Lower lobe of right lung (tissue), 2 donors: ENCODE measurements at regions not wholly inside any gene's neighbourhood (a gene's known extent, or its start where the extent isn't known, plus 50 kb on each side); places are given as distances from the start of the nearest gene placed in this dataset.

Experiments used
- ATAC-seq, 2 donors: fragments of 200-7000 bp; cut with Tn5 transposase; one replicate each; pipeline ENCODE4 v1.9.1; 2020 to 2022; ENCODE audit warnings: mild to moderate bottlenecking in 2 of 2, moderate library complexity in 2 of 2
- DNase-seq: peaks from one replicate; pipeline ENCODE4 v3.0.0-alpha.2; 2020
- H3K27ac ChIP-seq: fragments of 200-600 bp; one replicate; pipeline ENCODE4 v1.8.0; 2022
- H3K27me3 ChIP-seq: fragments of 200-600 bp; one replicate; pipeline ENCODE4 v1.8.0; 2022; ENCODE audit warnings: low read depth
- H3K36me3 ChIP-seq: fragments of 200-600 bp; one replicate; pipeline ENCODE4 v1.8.0; 2022; ENCODE audit warnings: mild to moderate bottlenecking
- H3K4me1 ChIP-seq: fragments of 200-600 bp; one replicate; pipeline ENCODE4 v1.8.0; 2022
- H3K4me3 ChIP-seq: fragments of 200-600 bp; one replicate; pipeline ENCODE4 v1.8.0; 2022; ENCODE audit warnings: mild to moderate bottlenecking
- H3K9me3 ChIP-seq: fragments of 200-600 bp; one replicate; pipeline ENCODE4 v1.8.0; 2022
- intact Hi-C: fragments of 100-400 bp; cut with DNase I; formaldehyde crosslinking; loops from one replicate; pipeline ENCODE4 v1.11.0; 2022
- TF ChIP-seq, protein P1 (sequence below): fragments of 200-600 bp; IDR thresholded peaks from one replicate; pipeline ENCODE4 v1.8.0; 2022; ENCODE audit warnings: antibody characterized with exemption, mild to moderate bottlenecking
- donor health status: DM: no; HTN: yes; CAD: no; lungs with severe emphysema.

- Histone ChIP-seq H3K4me1 (no peaks in the 10 kb centered on the region), H3K27me3 (no peaks in the 10 kb centered on the region), H3K27ac (no peak overlapping the region), H3K4me3 (no peak overlapping the region), H3K36me3 (no peaks in the 10 kb centered on the region), H3K9me3 (no peaks in the 10 kb centered on the region)
- DNase-seq (no peak), ATAC-seq (no peak)
- TF ChIP-seq, protein P1, sequence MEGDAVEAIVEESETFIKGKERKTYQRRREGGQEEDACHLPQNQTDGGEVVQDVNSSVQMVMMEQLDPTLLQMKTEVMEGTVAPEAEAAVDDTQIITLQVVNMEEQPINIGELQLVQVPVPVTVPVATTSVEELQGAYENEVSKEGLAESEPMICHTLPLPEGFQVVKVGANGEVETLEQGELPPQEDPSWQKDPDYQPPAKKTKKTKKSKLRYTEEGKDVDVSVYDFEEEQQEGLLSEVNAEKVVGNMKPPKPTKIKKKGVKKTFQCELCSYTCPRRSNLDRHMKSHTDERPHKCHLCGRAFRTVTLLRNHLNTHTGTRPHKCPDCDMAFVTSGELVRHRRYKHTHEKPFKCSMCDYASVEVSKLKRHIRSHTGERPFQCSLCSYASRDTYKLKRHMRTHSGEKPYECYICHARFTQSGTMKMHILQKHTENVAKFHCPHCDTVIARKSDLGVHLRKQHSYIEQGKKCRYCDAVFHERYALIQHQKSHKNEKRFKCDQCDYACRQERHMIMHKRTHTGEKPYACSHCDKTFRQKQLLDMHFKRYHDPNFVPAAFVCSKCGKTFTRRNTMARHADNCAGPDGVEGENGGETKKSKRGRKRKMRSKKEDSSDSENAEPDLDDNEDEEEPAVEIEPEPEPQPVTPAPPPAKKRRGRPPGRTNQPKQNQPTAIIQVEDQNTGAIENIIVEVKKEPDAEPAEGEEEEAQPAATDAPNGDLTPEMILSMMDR, result no peak
- intact Hi-C loops, result no loop called here
These were observed 303.4 kb downstream of the MZT1 start for GRCh38 chr13:72424059-72424458.

DNA sequence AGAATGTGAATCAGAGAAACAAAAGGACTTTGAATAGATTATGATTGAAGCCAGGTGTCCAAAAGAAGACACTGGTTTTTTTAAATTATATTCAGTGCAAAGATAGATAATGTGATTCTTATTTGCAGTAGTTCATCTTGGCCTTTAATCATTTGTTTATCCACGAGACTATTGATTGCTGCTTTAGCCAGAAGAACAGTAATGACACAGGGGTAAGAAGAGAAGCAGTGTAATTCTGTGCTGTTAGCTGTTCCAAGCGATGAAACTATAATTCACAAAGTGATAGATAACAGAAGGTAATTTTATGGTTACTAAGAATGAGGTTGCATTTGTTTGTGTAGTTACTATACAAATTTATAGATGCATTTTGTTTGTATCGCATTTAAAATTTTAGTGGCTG lies 311.6 kb downstream of the MZT1 start:
- no peak for DNase-seq
- intact Hi-C loops, result no loop called here

DNA sequence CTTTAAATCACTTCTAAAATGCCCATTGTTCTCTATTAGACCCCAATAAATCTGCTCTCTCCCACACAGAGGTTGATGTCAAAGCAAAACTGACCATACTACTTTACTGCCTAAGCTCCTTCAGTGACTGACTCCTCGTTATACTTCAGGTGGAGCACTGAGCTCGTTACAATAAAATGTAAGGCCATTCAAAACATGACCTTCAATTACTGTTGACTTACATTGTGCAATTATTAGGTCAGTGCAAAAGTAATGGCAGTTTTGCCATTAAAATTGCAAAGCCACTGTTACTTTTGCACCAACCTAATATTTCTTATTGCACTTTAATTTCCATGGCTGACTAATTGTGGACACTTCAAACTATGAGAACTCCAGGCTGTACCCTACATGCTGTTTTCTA lies 314.9 kb downstream of the MZT1 start:
- Histone ChIP-seq H3K27me3 (no peaks in the 10 kb centered on the region), H3K27ac (no peak overlapping the region), H3K4me1 (no peaks in the 10 kb centered on the region), H3K36me3 (no peaks in the 10 kb centered on the region), H3K9me3 (no peaks in the 10 kb centered on the region), H3K4me3 (no peak overlapping the region)
- TF ChIP-seq, protein P1, result no peak
- no peak for DNase-seq
- no peak for ATAC-seq
- intact Hi-C loops, result no loop called here

More for the DNA sequence above, 311.6 kb downstream of the MZT1 start:
- Histone ChIP-seq H3K27me3 (no peaks in the 10 kb centered on the region), H3K27ac (no peak overlapping the region), H3K4me3 (no peak overlapping the region), H3K36me3 (no peaks in the 10 kb centered on the region), H3K9me3 (no peaks in the 10 kb centered on the region), H3K4me1 (no peaks in the 10 kb centered on the region)
- no peak for ATAC-seq
- TF ChIP-seq, protein P1, result no peak

DNA sequence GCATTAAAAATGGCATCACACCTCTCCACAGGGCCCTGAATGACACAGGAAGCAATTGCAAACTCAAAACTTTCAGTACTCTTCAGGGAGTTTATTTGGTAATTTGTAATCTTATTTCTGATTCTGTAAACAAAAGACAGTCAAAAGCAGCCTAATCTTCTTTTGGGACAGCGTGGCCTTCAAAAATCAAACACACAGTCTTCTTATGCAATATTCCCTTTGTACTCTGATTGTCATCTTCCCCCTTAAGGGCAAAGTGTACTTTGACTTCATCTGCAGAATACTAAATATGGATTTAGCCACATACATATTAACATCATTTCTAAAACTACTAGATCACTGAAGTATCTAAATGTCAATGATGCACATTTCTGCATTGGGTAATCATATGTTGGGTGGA lies 322.0 kb downstream of the MZT1 start:
- ATAC-seq (no peak), DNase-seq (no peak)
- Histone ChIP-seq H3K27ac (no peak overlapping the region), H3K27me3 (no peaks in the 10 kb centered on the region), H3K9me3 (no peaks in the 10 kb centered on the region), H3K36me3 (no peaks in the 10 kb centered on the region), H3K4me3 (no peak overlapping the region), H3K4me1 (no peaks in the 10 kb centered on the region)
- intact Hi-C loops, result no loop called here
- TF ChIP-seq, protein P1, result no peak

GRCh38 chr13:72403396-72404010 lies 323.9 kb downstream of the MZT1 start:
- H3K9me3 ChIP-seq, result no peaks in the 10 kb centered on the region
- H3K4me1 ChIP-seq, result no peaks in the 10 kb centered on the region
- intact Hi-C loops, result no loop called here
- no peak overlapping the region for H3K4me3 ChIP-seq
- ATAC-seq, result no peak
- DNase-seq, result no peak
- H3K27me3 ChIP-seq, result no peaks in the 10 kb centered on the region
- no peak overlapping the region for H3K27ac ChIP-seq
- H3K36me3 ChIP-seq, result no peaks in the 10 kb centered on the region
- TF ChIP-seq, protein P1, result no peak
